GM21423 (cell line): ENCODE measurements at regions not wholly inside any gene's neighbourhood (a gene's known extent, or its start where the extent isn't known, plus 50 kb on each side); places are given as distances from the start of the nearest gene placed in this dataset.
"Not testable (repeated sequence)": the region's sequence is repeated elsewhere in the genome, so short reads cannot be mapped to it uniquely, and the experiment has no call there.

ENCODE experiments used
- ATAC-seq: cut with Tn5 transposase; IDR thresholded peaks from one replicate; pipeline ENCODE4 v1.9.1; 2021; ENCODE audit warnings: mild to moderate bottlenecking, moderate library complexity; ENCODE audit not compliant: unreplicated experiment

GRCh38 chr2:75932996-75933395, 222.3 kb upstream of the GCFC2 start:
- no peak for ATAC-seq

- ATAC-seq, result no peak
These were observed 217.4 kb upstream of the GCFC2 start for GRCh38 chr2:75928093-75928492.

GRCh38 chr2:75925331-75926024, 214.8 kb upstream of the GCFC2 start:
- ATAC-seq, result no peak

- ATAC-seq, result no peak
These were observed 211.5 kb upstream of the GCFC2 start for GRCh38 chr2:75922191-75922590.

- ATAC-seq, result no peak
These were observed 210.3 kb upstream of the GCFC2 start for GRCh38 chr2:75920859-75921551.

- ATAC-seq, result no peak
These were observed 205.3 kb upstream of the GCFC2 start for GRCh38 chr2:75915851-75916634.

GRCh38 chr2:75896779-75897366, 186.2 kb upstream of the GCFC2 start:
- peak; percentile 78 for ATAC-seq

- peak; percentile 66 for ATAC-seq
These were observed 183.5 kb upstream of the GCFC2 start for GRCh38 chr2:75894170-75894569.

- peak; percentile 51 for ATAC-seq
These were observed 181.8 kb upstream of the GCFC2 start for GRCh38 chr2:75892490-75892889.

GRCh38 chr2:75882530-75882929, 171.8 kb upstream of the GCFC2 start:
- ATAC-seq, result no peak

- ATAC-seq, result not testable (repeated sequence)
These were observed 164.9 kb upstream of the GCFC2 start for GRCh38 chr2:75875606-75876005.

GRCh38 chr2:75871762-75872614, 161.3 kb upstream of the GCFC2 start:
- not testable (repeated sequence) for ATAC-seq

- ATAC-seq, result no peak
These were observed 160.0 kb upstream of the GCFC2 start for GRCh38 chr2:75870651-75871137.

GRCh38 chr2:75870133-75870532, 159.4 kb upstream of the GCFC2 start:
- ATAC-seq, result no peak

- no peak for ATAC-seq
These were observed 155.0 kb upstream of the GCFC2 start for GRCh38 chr2:75865702-75866101.

GRCh38 chr2:75865083-75865482, 154.4 kb upstream of the GCFC2 start:
- no peak for ATAC-seq

- no peak for ATAC-seq
These were observed 151.8 kb upstream of the GCFC2 start for GRCh38 chr2:75862547-75862946.

- ATAC-seq, result no peak
These were observed 142.7 kb upstream of the GCFC2 start for GRCh38 chr2:75853436-75853835.

GRCh38 chr2:75852639-75853038, 141.9 kb upstream of the GCFC2 start:
- no peak for ATAC-seq

- ATAC-seq, result no peak
These were observed 136.0 kb upstream of the GCFC2 start for GRCh38 chr2:75846683-75847190.
